BLaER1 treated with 17β-estradiol and CSF1 and Interleukin-3, amounts not matched to agents 10 nM and 100 nM (cell line): ENCODE measurements at regions not wholly inside any gene's neighbourhood (a gene's known extent, or its start where the extent isn't known, plus 50 kb on each side); places are given as distances from the start of the nearest gene placed in this dataset.
"Not testable (repeated sequence)": the region's sequence is repeated elsewhere in the genome, so short reads cannot be mapped to it uniquely, and the experiment has no call there.

Source experiments
- H3K27ac ChIP-seq, 11 experiments: shearing (Covaris generic); formaldehyde crosslinking; 2 replicates each; pipeline ENCODE4 v1.8.1; 2022
- H3K27me3 ChIP-seq, 11 experiments: shearing (Covaris generic); formaldehyde crosslinking; 2 replicates each; pipeline ENCODE4 v1.8.1; 2022
- H3K36me3 ChIP-seq, 11 experiments: shearing (Covaris generic); formaldehyde crosslinking; 2 replicates each; pipeline ENCODE4 v1.8.1; 2022
- H3K4me1 ChIP-seq, 10 experiments: shearing (Covaris generic); formaldehyde crosslinking; 2 replicates each; pipeline ENCODE4 v1.8.1; 2022
- H3K4me2 ChIP-seq, 11 experiments: shearing (Covaris generic); formaldehyde crosslinking; 2 replicates each; pipeline ENCODE4 v1.8.1; 2022
- H3K4me3 ChIP-seq, 10 experiments: shearing (Covaris generic); formaldehyde crosslinking; 2 replicates each; pipeline ENCODE4 v1.8.1; 2022
- H3K9ac ChIP-seq, 11 experiments: shearing (Covaris generic); formaldehyde crosslinking; 2 replicates each; pipeline ENCODE4 v1.8.1; 2022
- H3K9me3 ChIP-seq, 11 experiments: shearing (Covaris generic); formaldehyde crosslinking; replicated peaks in 1 of 11; 2 replicates each; pipeline ENCODE4 v1.8.1; 2022
- H4K20me1 ChIP-seq, 11 experiments: shearing (Covaris generic); formaldehyde crosslinking; 2 replicates each; pipeline ENCODE4 v1.8.1; 2022
- Cebpa-rat ChIP-seq, 11 experiments: shearing (Covaris generic); IDR thresholded peaks; 2 replicates each; pipeline ENCODE4 v1.8.1; 2022

GRCh38 chr1:94769551-94769950, 50.6 kb upstream of the SLC44A3 start:
- no peak overlapping the region for H3K4me2 ChIP-seq
- no peak overlapping the region for H3K4me3 ChIP-seq
- H3K9me3 ChIP-seq, result no peaks in the 10 kb centered on the region
- H3K9ac ChIP-seq, result no peak overlapping the region
- H3K27me3 ChIP-seq, result no peaks in the 10 kb centered on the region; a peak in 2 of 22 replicates
- no peaks in the 10 kb centered on the region for H3K36me3 ChIP-seq
- H3K27ac ChIP-seq, result no peak overlapping the region
- peaks cover 21 to 39% (median 28%) of the 10 kb centered on the region in 10 experiments for H3K4me1 ChIP-seq
- no peak for TF ChIP-seq Cebpa-rat (IDR thresholded peaks at IDR 0.05)
- H4K20me1 ChIP-seq, result no peaks in the 10 kb centered on the region

GRCh38 chr1:94768036-94768435, 52.1 kb upstream of the SLC44A3 start:
- H3K9ac ChIP-seq, result no peak overlapping the region
- 0 out of 22 replicates have a peak, but pooled peaks of 2 of the 11 experiments have one; percentile 9 to 18 for TF ChIP-seq Cebpa-rat (IDR thresholded peaks at IDR 0.05)
- no peaks in the 10 kb centered on the region for H3K36me3 ChIP-seq
- H3K9me3 ChIP-seq, result peaks cover 0 to 5% (median 4%) of the 10 kb centered on the region in 11 experiments; a peak in 5 of 22 replicates
- H3K27me3 ChIP-seq, result no peaks in the 10 kb centered on the region; a peak in 2 of 22 replicates
- peak overlapping the region in 5 of 11 experiments; percentile 3 to 51 (median 33); a peak in 9 of 22 replicates for H3K4me2 ChIP-seq
- peaks cover 8 to 25% (median 14%) of the 10 kb centered on the region in 10 experiments for H3K4me1 ChIP-seq
- H4K20me1 ChIP-seq, result no peaks in the 10 kb centered on the region
- no peak overlapping the region for H3K4me3 ChIP-seq
- H3K27ac ChIP-seq, result no peak overlapping the region

DNA sequence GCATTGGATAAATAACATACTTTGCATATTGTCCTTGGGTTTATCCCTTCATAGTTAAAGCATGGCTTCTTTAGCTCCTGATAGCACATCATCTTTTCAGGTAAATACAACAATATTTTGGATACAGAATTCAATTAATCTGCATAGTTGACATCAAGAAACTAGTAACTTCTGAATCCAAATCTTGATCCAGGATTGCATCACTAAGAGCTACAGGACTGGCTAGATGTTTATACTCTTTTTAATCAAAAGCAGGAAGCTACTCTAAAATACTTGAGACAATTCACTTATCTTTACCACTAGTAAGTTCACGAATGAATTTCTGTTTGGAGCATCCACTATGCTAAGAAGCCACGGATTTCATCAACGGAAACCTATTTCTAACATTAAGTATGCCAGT, 54.2 kb upstream of the SLC44A3 start:
- no peak overlapping the region for H3K4me3 ChIP-seq
- TF ChIP-seq Cebpa-rat (IDR thresholded peaks at IDR 0.05), result no peak
- no peak overlapping the region for H3K4me2 ChIP-seq
- no peaks in the 10 kb centered on the region for H3K36me3 ChIP-seq
- no peaks in the 10 kb centered on the region for H3K27me3 ChIP-seq
- no peaks in the 10 kb centered on the region for H4K20me1 ChIP-seq
- no peak overlapping the region for H3K27ac ChIP-seq
- peaks cover 0 to 14% (median 6%) of the 10 kb centered on the region in 10 experiments; a peak in 10 of 20 replicates for H3K4me1 ChIP-seq
- H3K9me3 ChIP-seq, result peaks cover 0 to 5% (median 4%) of the 10 kb centered on the region in 11 experiments; a peak in 5 of 22 replicates
- H3K9ac ChIP-seq, result no peak overlapping the region

DNA sequence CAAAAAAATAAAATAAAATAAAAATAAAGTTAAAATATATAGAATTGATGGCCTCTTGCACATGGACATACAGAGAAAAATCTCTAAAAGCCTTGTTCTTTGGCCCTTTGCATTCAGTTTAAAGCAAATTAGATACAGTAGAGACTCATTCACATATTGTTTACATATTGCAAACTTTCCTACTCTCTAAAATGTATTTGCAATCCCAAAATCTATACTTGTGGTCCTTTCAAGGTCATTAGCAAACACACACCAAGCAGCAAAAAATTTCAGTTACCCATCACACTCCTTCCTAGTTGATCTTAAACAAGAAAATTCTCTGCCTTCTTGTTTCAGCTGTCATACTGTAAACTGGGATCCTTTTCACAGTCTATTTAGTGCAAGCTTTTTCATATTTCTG, 61.0 kb upstream of the SLC44A3 start:
- Histone ChIP-seq H3K27ac (no peak overlapping the region), H4K20me1 (no peaks in the 10 kb centered on the region), H3K4me1 (peaks cover 0 to 19% (median 10%) of the 10 kb centered on the region in 10 experiments; a peak in 15 of 20 replicates), H3K4me2 (no peak overlapping the region), H3K9ac (no peak overlapping the region), H3K4me3 (no peak overlapping the region), H3K9me3 (peaks cover 0 to 5% (median 4%) of the 10 kb centered on the region in 11 experiments; a peak in 5 of 22 replicates), H3K36me3 (no peaks in the 10 kb centered on the region), H3K27me3 (no peaks in the 10 kb centered on the region)
- no peak for TF ChIP-seq Cebpa-rat (IDR thresholded peaks at IDR 0.05)

DNA sequence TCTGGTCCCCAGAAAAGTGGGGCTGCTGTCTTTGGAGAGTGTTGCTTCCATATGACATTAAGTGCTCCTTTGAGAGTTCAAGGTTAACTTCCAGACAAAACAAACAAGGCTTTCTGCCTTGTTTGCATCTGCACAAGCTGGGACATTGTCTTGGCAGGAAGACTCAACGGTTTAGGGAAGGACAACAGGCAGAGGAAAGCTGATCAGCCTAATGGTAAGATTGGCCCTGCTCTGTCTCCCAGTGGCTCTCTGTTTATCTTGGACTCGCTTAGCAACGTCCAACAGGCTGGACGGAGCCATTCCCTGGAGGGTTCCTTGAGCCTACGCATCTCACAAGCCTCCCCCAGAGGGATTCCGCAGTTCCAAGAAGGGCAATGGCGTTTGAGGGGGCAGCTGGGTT, 62.2 kb upstream of the SLC44A3 start:
- Histone ChIP-seq H3K9ac (no peak overlapping the region), H3K9me3 (no peaks in the 10 kb centered on the region), H4K20me1 (no peaks in the 10 kb centered on the region), H3K4me2 (no peak overlapping the region), H3K27me3 (no peaks in the 10 kb centered on the region), H3K4me1 (peaks cover 0 to 19% (median 10%) of the 10 kb centered on the region in 10 experiments; a peak in 15 of 20 replicates), H3K36me3 (no peaks in the 10 kb centered on the region), H3K27ac (no peak overlapping the region), H3K4me3 (no peak overlapping the region)
- TF ChIP-seq Cebpa-rat (IDR thresholded peaks at IDR 0.05), result no peak

DNA sequence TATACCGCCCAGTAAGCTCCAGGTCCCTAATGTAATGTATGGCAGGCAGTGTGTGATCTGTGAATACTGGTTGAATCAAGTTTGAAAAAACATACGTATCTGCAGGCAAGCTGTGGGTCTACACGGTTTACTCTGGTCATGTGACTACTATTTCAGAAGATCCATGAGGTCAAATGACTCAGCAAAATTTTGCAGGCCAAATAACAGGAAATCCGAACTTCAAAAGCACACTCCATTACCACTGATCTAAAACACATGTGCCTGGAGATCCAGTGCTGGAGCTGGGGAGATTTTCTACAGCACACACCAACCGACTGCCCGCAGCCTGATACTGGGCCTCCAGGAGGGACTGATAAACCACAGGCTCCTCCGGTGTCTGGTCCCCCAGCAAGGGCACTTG, 64.5 kb upstream of the SLC44A3 start:
- H3K9ac ChIP-seq, result no peak overlapping the region
- TF ChIP-seq Cebpa-rat (IDR thresholded peaks at IDR 0.05), result no peak
- peak overlapping the region in 8 of 11 experiments; percentile 15 to 59 (median 46); a peak in 10 of 22 replicates for H3K4me2 ChIP-seq
- peaks cover 0 to 19% (median 10%) of the 10 kb centered on the region in 10 experiments; a peak in 15 of 20 replicates for H3K4me1 ChIP-seq
- no peaks in the 10 kb centered on the region for H3K36me3 ChIP-seq
- no peaks in the 10 kb centered on the region for H4K20me1 ChIP-seq
- H3K27ac ChIP-seq, result peak overlapping the region in 8 of 11 experiments; percentile 4 to 62 (median 43); a peak in 10 of 22 replicates
- no peaks in the 10 kb centered on the region for H3K27me3 ChIP-seq
- no peaks in the 10 kb centered on the region for H3K9me3 ChIP-seq
- H3K4me3 ChIP-seq, result no peak overlapping the region

- H3K9me3 ChIP-seq, H3K9ac ChIP-seq, H3K27me3 ChIP-seq, H3K4me3 ChIP-seq, H3K36me3 ChIP-seq, H4K20me1 ChIP-seq: not testable (repeated sequence)
- Histone ChIP-seq H3K27ac (peak overlapping the region in 2 of 11 experiments; percentile 49 to 62; a peak in 2 of 22 replicates), H3K4me1 (peaks cover 0 to 19% (median 10%) of the 10 kb centered on the region in 10 experiments; a peak in 15 of 20 replicates), H3K4me2 (peak overlapping the region in 5 of 11 experiments; percentile 39 to 59 (median 46); a peak in 4 of 22 replicates)
Observed at GRCh38 chr1:94755016-94755415, 65.1 kb upstream of the SLC44A3 start.

DNA sequence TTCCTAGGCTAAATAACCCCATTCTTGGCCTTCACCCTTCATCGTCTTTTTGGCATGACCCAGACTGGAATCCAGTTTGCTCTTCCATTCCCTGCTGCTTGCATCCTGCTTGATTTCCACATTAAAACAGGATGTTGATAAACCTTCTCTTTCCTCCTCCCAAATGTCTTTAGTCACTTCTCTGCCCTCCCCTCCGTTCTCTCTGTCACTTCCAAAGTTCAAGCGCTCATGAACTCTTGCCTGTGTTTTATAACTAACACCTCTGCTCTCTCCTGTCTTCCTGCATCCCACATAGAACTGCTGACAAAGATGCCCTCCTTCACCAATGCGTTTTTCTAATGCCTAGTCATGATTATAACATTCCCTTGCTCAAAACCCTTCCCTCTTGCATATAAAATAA, 65.6 kb upstream of the SLC44A3 start:
- H4K20me1 ChIP-seq, result no peaks in the 10 kb centered on the region
- H3K9ac ChIP-seq, result no peak overlapping the region
- peaks cover 1 to 3% (median 2%) of the 10 kb centered on the region in 11 experiments; a peak in 21 of 22 replicates for H3K9me3 ChIP-seq

GRCh38 chr1:94754095-94754494, 66.1 kb upstream of the SLC44A3 start:
- Histone ChIP-seq H3K27me3 (no peaks in the 10 kb centered on the region), H3K4me2 (no peak overlapping the region; a peak in 2 of 22 replicates), H3K9me3 (peaks cover 5 to 8% (median 7%) of the 10 kb centered on the region in 11 experiments; a peak in 21 of 22 replicates), H3K9ac (no peak overlapping the region), H4K20me1 (no peaks in the 10 kb centered on the region), H3K4me3 (no peak overlapping the region), H3K36me3 (no peaks in the 10 kb centered on the region), H3K4me1 (peaks cover 0 to 19% (median 10%) of the 10 kb centered on the region in 10 experiments; a peak in 15 of 20 replicates), H3K27ac (no peak overlapping the region)
- no peak for TF ChIP-seq Cebpa-rat (IDR thresholded peaks at IDR 0.05)

More for the DNA sequence above, 65.6 kb upstream of the SLC44A3 start:
- TF ChIP-seq Cebpa-rat (IDR thresholded peaks at IDR 0.05), result no peak
- H3K4me3 ChIP-seq, result no peak overlapping the region
- H3K36me3 ChIP-seq, result no peaks in the 10 kb centered on the region
- H3K27me3 ChIP-seq, result no peaks in the 10 kb centered on the region
- no peak overlapping the region for H3K27ac ChIP-seq
- peak overlapping the region in 2 of 11 experiments; percentile 14 to 46; a peak in 3 of 22 replicates for H3K4me2 ChIP-seq
- H3K4me1 ChIP-seq, result peaks cover 0 to 19% (median 10%) of the 10 kb centered on the region in 10 experiments; a peak in 15 of 20 replicates
